ENCODE measurements at regions not wholly inside any gene's neighbourhood (a gene's known extent, or its start where the extent isn't known, plus 50 kb on each side); places are given as distances from the start of the nearest gene placed in this dataset.

DNA sequence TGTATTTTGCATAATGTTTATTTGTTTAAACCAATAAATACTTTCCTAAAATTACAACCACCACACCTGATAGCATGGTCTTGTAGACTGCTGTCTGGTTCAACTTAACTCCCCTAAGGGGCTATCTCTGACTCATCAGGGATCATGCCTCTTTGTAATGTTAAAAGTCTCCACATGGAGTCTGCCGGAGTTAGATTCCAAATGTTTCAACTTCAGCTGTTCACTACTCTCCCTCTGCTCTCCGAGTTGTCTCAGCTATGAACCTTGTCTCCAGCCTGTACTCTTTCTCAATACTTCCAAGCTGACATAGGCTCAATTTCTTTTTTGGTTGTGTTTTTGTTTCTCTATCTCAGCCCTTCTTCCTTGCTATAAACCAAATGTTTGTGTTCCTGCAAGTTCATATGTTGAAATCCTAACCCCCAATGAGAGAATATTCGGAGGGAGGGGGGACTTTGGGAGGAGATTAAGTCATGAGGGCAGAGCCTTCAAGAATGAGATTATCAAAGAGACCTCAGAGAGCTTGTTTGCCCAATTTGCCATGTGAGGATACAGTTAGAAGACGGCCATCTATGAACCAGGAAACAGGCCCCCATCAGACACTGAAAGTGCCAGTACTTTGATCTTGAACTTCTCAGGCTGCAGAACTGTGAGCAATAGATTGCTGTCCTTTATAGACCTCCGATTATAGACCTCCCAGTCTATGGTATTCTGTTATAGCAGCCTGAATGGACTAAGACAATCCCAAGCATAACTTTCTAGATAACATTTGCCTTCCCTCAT, 858.2 kb downstream of the VRK1 start:
- no peak for FAIRE-seq
- TF ChIP-seq POLR2A (IDR thresholded peaks at IDR 0.05; ENCODE audit: low read depth, low read length), result no peak
- no peak for DNase-seq (ENCODE audit: insufficient read length, low spot score)

DNA sequence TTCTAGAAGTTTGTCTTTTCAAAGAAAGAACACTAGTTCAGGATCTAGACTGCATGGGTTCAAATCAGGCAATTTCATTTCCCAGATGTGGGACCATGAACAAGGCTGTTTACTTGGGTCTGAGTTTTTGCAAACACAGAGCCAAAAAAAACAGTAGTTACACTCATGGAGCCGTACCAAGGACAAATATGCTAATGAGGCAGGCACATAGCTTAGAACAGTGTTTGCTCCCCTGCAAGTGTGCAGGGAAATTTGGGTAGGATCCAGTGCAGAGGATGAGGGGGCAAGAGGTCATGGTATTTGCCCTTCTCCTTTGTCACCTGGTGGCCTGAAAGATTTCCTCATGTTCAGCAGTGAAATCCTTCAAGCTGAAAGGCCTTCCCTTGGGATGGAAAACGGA, 860.4 kb downstream of the VRK1 start:
- TF ChIP-seq POLR2A (IDR thresholded peaks at IDR 0.05; ENCODE audit: low read depth, low read length), result no peak
- DNase-seq (ENCODE audit: insufficient read length, low spot score), result no peak
- FAIRE-seq, result no peak

DNA sequence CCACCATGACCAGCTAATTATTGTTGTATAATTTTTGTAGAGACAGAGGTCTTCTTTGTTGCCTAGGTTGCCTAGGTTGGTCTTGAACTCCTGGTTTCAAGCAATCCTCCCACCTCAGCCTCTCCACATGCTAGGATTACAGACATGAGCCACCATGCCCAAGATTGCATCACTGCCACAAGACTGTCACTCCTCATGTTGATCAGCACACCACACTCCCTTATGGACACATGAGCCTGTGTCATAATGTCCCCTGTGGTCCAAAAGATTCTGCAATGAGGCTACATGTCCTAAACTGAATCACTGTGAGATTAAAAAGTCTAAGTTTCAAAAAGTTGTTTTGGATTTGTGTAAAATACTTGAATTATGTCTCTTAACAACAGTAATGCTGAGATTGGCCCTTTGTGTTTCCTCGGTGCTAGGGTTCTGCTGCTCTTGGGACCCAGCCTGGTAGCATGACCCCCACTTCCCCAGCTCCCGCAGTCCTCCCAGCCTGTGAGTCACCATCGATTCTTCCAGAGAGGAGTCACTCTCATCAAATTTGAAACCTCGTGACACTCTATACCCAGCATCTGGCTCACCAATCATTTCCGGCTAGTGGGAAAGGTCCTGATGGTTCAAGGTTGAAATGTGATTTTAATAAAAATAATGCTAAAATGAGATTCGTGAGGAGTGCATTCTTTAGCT, 890.9 kb downstream of the VRK1 start:
- no peak for DNase-seq (ENCODE audit: insufficient read length, low spot score)
- TF ChIP-seq POLR2A (IDR thresholded peaks at IDR 0.05; ENCODE audit: low read depth, low read length), result no peak
- FAIRE-seq, result no peak

DNA sequence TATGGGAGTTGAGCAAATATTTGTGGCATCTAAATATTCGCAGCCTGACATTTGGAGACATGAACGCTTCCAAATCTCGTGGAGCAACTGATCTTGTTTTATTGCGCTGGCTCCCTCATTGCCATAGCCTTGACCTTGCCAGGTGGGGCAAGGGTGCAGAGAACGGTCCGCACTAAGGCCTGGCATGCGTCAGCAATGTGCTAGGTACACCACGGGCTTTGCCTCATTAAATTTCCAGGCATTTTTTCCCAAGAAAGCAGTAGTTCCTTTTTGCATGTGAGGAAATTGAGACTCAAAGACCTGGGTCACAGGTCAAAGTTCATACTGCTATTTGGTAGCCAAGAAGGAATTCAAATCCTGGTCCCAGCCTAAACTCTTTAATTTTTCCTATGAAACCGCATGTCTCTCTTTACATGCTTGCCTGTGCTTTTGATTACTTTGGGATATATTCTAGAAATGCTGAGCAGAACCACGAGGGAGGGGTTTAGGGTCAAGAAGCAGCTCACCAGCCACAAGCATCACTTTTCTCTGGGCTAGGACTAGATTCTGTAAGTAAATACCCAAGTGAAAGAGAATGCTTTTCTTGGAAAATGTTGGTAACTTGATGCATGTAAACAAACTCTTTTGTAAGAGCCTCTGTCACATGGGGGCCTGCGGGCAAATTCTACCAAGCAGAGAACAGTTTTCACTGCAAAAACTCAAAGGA, 891.6 kb downstream of the VRK1 start:
- DNase-seq (ENCODE audit: insufficient read length, low spot score), result no peak
- no peak for TF ChIP-seq POLR2A (IDR thresholded peaks at IDR 0.05; ENCODE audit: low read depth, low read length)
- no peak for FAIRE-seq

DNA sequence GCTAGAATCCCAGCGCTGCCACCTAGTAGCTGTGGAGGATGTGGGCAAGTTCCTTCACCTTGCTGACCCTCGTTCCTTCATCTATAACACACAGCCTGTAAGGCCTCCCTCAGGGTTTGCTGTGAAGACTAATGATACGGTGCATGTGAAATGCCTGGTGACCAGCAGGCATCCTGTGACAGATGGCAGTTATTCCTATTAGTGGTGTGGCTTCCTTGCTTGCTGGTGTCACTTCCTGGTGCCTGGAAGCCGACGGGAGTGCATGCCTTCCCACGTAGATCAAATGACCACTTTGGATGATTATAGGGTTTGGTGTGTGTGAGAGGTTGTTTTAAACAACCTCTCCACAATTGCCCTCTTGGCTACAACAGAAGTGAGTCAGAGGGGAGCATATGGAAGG, 894.9 kb downstream of the VRK1 start:
- no peak for TF ChIP-seq POLR2A (IDR thresholded peaks at IDR 0.05; ENCODE audit: low read depth, low read length)
- DNase-seq (ENCODE audit: insufficient read length, low spot score), result no peak
- FAIRE-seq, result no peak

DNA sequence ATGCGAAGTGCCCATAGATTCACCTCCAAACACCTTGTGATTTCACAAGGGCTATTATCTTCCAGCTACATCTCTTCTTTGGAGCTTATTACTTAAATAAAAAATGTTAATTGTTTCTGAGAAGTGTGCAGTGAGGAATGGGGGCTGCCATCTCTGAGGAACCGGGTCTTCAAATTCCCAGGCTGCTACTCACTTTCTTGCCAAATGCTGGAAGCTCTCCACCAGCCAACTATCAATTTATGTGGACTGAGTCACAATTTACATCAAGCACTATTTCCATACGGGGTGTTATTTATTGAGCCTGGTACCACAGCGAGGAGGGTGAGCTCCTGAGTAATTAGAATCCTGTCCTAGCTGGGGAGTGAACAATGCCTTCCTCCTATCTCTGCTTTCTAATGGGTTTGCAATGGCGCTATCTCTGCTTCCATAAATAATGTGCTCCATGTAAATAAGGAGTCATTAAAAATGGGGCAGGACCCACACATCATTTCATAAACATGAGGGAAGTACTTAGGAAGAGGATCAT, 898.3 kb downstream of the VRK1 start:
- FAIRE-seq, result no peak

DNA sequence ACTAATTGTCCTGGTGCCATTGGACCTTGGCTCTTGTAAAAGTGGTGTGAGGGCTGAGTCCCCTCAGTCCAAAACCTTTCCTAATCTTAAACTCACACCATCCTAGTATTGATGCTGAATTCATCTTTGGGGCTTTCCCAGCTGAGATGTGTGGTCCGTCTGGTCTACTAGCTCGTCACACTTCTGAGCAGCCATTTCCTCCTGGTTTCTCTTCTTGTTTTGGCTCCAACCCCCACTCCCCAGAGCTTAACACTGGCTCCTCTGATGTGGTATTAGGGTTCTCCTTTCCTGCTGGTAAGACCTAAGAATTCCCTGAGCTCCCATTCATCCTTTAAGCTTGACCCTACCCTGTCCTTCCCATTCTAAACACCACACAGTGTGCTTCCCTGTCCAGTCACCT, 900.6 kb downstream of the VRK1 start:
- DNase-seq (ENCODE audit: insufficient read length, low spot score), result no peak
- no peak for FAIRE-seq
- TF ChIP-seq POLR2A (IDR thresholded peaks at IDR 0.05; ENCODE audit: low read depth, low read length), result no peak

More for the DNA sequence above, 898.3 kb downstream of the VRK1 start:
- TF ChIP-seq POLR2A (IDR thresholded peaks at IDR 0.05; ENCODE audit: low read depth, low read length), result no peak
- no peak for DNase-seq (ENCODE audit: insufficient read length, low spot score)

DNA sequence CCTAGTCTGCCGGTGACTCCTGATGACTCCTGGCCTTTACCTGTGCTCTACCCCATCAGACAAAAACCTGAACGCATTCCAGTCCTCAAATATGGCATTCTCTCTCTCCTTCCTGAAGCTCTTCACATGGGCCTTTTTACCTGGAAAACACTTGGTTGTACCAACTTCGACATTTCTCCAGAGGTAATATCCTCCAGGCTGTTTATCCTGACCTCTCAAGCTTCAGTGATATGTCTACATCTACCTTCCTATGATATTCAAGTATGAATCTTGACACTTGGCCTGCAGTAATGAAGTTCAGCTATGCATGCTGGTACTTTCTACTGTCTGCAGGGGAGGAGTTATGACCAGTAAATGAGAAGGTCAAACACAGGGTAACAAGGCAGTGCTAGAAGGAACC, 901.8 kb downstream of the VRK1 start:
- DNase-seq (ENCODE audit: insufficient read length, low spot score) (no peak), FAIRE-seq (no peak)
- TF ChIP-seq POLR2A (IDR thresholded peaks at IDR 0.05; ENCODE audit: low read depth, low read length), result no peak

DNA sequence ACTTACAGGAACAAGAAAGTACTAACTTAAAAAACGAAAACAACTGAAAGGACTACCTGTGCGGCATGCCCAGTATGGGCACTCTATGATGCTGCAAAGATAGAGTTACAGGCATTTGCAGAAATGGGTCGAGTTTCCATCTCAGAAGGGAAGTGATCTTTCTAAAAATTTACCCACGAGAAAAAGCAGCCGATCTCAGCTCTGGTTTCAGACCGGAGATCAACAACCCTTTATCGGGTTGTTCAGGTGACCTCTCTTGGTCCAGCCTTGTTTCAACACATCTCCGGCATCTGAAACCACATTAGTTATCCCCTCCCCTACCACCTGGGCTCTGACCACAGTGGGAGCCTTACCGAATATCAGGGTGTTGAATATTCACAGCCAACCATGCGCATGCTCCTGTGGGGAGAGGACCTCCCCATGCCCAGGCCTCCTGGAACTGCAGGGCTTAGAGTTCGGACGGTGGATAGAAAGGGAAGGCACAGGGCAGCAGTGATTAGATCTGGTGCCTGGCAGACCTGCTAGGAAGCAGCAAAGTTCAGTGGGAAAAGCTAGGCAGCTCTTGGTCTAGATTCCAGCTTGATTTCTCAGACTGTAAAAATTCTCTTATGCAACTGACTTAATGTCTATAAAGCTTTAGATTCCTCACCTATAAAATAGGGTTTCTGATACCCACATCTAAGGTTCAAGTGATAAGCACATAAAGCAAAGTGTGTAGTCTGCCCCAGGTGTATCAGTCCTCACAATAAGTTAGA, 906.0 kb downstream of the VRK1 start:
- TF ChIP-seq POLR2A (IDR thresholded peaks at IDR 0.05; ENCODE audit: low read depth, low read length), result no peak
- no peak for FAIRE-seq
- no peak for DNase-seq (ENCODE audit: insufficient read length, low spot score)

DNA sequence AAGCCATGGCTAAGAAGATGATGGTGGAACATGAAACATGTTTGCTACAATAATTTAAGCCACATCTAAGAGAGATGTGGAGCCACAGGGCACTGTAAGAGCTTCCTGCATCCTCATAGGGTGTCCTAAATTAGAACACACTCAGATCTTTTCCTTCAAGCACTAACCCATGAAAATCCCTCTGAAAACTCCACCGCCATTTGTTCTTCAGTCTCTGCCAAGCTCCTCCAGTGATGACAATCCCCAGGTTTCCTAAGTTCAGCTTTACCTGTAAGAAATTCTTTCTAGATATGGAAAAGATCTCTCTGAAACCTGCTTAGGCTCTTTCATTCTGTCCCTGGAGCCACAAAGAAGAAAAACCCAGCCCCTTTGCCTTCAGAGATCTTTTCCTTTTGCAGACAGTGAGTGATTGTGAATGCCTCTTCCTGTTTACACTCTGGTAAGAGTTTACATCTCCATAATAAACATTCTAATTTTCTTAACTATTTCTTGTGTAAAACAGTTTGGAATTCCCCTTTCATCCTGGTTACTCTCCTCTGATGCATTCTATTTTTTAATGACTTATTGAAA, 907.2 kb downstream of the VRK1 start:
- FAIRE-seq (no peak), DNase-seq (ENCODE audit: insufficient read length, low spot score) (no peak)
- no peak for TF ChIP-seq POLR2A (IDR thresholded peaks at IDR 0.05; ENCODE audit: low read depth, low read length)

DNA sequence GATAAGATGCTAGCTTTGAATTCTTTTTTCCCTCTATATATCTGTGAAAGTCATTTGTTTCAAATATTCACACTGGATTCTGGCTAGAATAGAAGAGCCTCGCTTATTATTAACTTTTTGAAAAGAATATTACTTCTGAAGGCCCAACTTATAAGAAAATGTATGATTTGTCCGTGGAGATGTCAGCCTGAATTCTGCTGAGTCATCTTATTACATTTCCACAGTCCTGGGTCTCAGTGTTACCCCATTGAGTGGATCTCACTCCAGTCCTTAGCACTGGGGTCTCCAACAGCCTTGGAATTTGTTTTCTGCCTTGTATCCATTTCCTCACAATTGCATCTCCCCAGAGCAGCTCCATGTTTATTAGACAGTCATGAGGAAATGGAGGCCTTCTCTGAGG, 907.9 kb downstream of the VRK1 start:
- no peak for TF ChIP-seq POLR2A (IDR thresholded peaks at IDR 0.05; ENCODE audit: low read depth, low read length)
- DNase-seq (ENCODE audit: insufficient read length, low spot score) (no peak), FAIRE-seq (no peak)

DNA sequence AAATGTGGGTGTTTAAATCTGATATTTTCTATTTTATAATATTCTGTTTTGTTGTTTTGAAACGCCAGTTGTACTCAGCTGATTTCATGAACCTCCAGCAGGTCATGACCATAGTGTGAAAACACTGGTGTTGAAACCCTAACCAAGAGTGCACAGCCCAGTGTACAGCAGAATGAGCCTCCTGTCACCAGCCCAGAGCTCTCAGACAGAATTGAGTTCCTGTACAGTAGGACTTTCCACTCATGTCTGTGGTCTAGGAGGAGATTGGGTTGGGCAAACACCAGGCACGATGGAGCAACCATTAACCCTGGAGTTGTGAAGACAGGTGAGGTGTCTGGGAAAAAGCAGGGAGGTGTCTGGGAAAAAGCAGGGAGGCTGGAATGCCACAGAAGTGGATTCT, 908.8 kb downstream of the VRK1 start:
- DNase-seq (ENCODE audit: insufficient read length, low spot score) (no peak), FAIRE-seq (no peak)
- no peak for TF ChIP-seq POLR2A (IDR thresholded peaks at IDR 0.05; ENCODE audit: low read depth, low read length)

DNA sequence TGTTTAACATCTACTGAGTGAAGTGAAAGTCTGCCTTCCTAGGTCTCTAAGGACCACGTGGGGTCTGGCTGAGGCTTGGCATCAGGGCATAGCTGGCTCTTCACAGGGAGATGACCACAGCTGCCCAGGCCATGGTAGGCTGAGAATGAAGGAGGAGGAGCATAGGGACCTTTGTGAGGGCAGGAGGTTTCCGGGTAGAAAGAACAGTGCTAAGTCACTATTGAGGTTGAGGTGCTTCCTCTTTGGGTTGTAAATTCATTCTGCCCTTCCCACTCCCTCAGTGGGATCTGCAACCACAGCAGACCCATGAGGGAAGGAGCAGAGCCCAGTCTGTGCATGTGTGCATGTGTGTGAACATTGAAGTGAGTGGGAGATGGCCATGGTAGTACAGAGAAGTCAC, 909.6 kb downstream of the VRK1 start:
- DNase-seq (ENCODE audit: insufficient read length, low spot score) (no peak), FAIRE-seq (no peak)
- no peak for TF ChIP-seq POLR2A (IDR thresholded peaks at IDR 0.05; ENCODE audit: low read depth, low read length)

Data from H54 (cell line).